Stomach (tissue), 8 donors: ENCODE measurements at regions not wholly inside any gene's neighbourhood (a gene's known extent, or its start where the extent isn't known, plus 50 kb on each side); places are given as distances from the start of the nearest gene placed in this dataset.

Experiments used
- DNase-seq, 2 donors: peaks; one replicate each; pipeline versions ENCODE4 v3.0.0 to v3.0.0-alpha.2; 2013 to 2019
- H3K27ac ChIP-seq, 5 donors: fragments of 200-600 bp in 4 of 5; sonication (generic) in 4 of 5; one replicate each; pipeline ENCODE4 v1.5.1; 2013 to 2019; ENCODE audit warnings: mild to moderate bottlenecking in 1 of 5, moderate library complexity in 1 of 5
- H3K27me3 ChIP-seq, 3 donors: fragments of 200-600 bp; sonication (generic); one replicate each; pipeline ENCODE4 v1.5.1; 2017 to 2019; ENCODE audit warnings: mixed run types in 1 of 3
- H3K36me3 ChIP-seq, 4 donors: fragments of 200-600 bp; sonication (generic); 1 replicate in 3 of 4; 2 replicates in 1 of 4; pipeline ENCODE4 v1.5.1; 2016 to 2019
- H3K4me1 ChIP-seq, 4 donors: fragments of 200-600 bp; sonication (generic); one replicate each; pipeline ENCODE4 v1.5.1; 2016 to 2019
- H3K4me3 ChIP-seq, 4 donors: fragments of 200-600 bp; sonication (generic) in 3 of 4; one replicate each; pipeline ENCODE4 v1.5.1; 2016 to 2019; ENCODE audit warnings: mild to moderate bottlenecking in 1 of 4
- H3K9me3 ChIP-seq, 4 donors: fragments of 200-600 bp; sonication (generic); one replicate each; pipeline ENCODE4 v1.5.1; 2016 to 2019
- CTCF ChIP-seq, 7 experiments: fragments of 450-650 bp in 4 of 7; fragments of 200-600 bp in 3 of 7; sonication (generic) in 3 of 7; IDR thresholded peaks; one replicate each; pipeline ENCODE4 v1.5.1; 2016 to 2019; ENCODE audit warnings: antibody characterized with exemption in 7 of 7, control low read depth in 2 of 7, mild to moderate bottlenecking in 1 of 7
- EP300 ChIP-seq: sonication (generic); formaldehyde crosslinking; IDR thresholded peaks from one replicate; pipeline ENCODE4 v1.6.1; 2017; ENCODE audit warnings: antibody characterized with exemption
- POLR2A ChIP-seq, 4 donors: fragments of 450-650 bp; IDR thresholded peaks; one replicate each; pipeline ENCODE4 v1.6.1; 2016; ENCODE audit warnings: antibody characterized with exemption in 4 of 4, control low read depth in 2 of 4, mild to moderate bottlenecking in 1 of 4, moderate library complexity in 1 of 4
- POLR2AphosphoS5 ChIP-seq, 3 donors: sonication (generic); formaldehyde crosslinking; IDR thresholded peaks; one replicate each; pipeline ENCODE4 v1.6.1; 2016; ENCODE audit warnings: antibody characterized with exemption in 3 of 3
- WGBS, 5 donors: extraction: QIAGEN DNeasy Blood & Tissue Kit in 3 of 5; methylation state at CpG; one replicate each; pipeline versions ENCODE4 v1.1.5 to v1.1.7; 2013 to 2018; 5-methylcytosine and 5-hydroxymethylcytosine counted together
- intact Hi-C: fragments of 100-400 bp; cut with DNase I; formaldehyde crosslinking; loops from one replicate; pipeline ENCODE4 v1.15.1; 2023; ENCODE audit warnings: low total_unique reads
- donor health status: healthy with polysubstance abuse.
- donor health status: Bipolar disorder and iron deficiency.
- donor health status: healthy.

- DNase-seq: no peak
- Histone ChIP-seq H3K4me1 (no peaks in the 10 kb centered on the region), H3K27ac (no peak overlapping the region), H3K9me3 (peaks cover 0 to under 1% (median 0%) of the 10 kb centered on the region in 4 donors), H3K4me3 (no peak overlapping the region), H3K27me3 (peaks cover 0 to 44% (median 4%) of the 10 kb centered on the region in 3 donors), H3K36me3 (no peaks in the 10 kb centered on the region)
- TF ChIP-seq POLR2A (IDR thresholded peaks at IDR 0.05) (no peak), EP300 (no peak), CTCF (IDR thresholded peaks at IDR 0.05) (no peak), POLR2AphosphoS5 (IDR thresholded peaks at IDR 0.05) (no peak)
- WGBS, 5 donors: 82 to 88% (median 87%) methylated on average over 8 of the region's 8 CpGs
- intact Hi-C loops: no loop called here
Measured at GRCh38 chr17:73933164-73933766, 270.2 kb upstream of the RPL38 start.

GRCh38 chr17:73933871-73934270 lies 269.6 kb upstream of the RPL38 start:
- Histone ChIP-seq H3K27me3 (peaks cover 0 to 44% (median 4%) of the 10 kb centered on the region in 3 donors), H3K4me1 (no peaks in the 10 kb centered on the region), H3K9me3 (no peaks in the 10 kb centered on the region), H3K27ac (no peak overlapping the region), H3K4me3 (no peak overlapping the region), H3K36me3 (no peaks in the 10 kb centered on the region)
- intact Hi-C loops: no loop called here
- DNase-seq: no peak
- TF ChIP-seq POLR2AphosphoS5 (IDR thresholded peaks at IDR 0.05) (no peak), EP300 (no peak), POLR2A (IDR thresholded peaks at IDR 0.05) (no peak), CTCF (IDR thresholded peaks at IDR 0.05) (no peak)

GRCh38 chr17:73934696-73935095 lies 268.8 kb upstream of the RPL38 start:
- intact Hi-C loops: no loop called here
- Histone ChIP-seq H3K9me3 (no peaks in the 10 kb centered on the region), H3K4me3 (no peak overlapping the region), H3K27ac (no peak overlapping the region), H3K4me1 (no peaks in the 10 kb centered on the region), H3K27me3 (peaks cover 0 to 44% (median 4%) of the 10 kb centered on the region in 3 donors), H3K36me3 (no peaks in the 10 kb centered on the region)
- DNase-seq: no peak
- WGBS, 5 donors: 4 to 29% (median 27%) methylated on average over 2 of the region's 2 CpGs
- TF ChIP-seq POLR2A (IDR thresholded peaks at IDR 0.05) (no peak), CTCF (IDR thresholded peaks at IDR 0.05) (no peak), POLR2AphosphoS5 (IDR thresholded peaks at IDR 0.05) (no peak), EP300 (no peak)

GRCh38 chr17:73936908-73937627 lies 266.4 kb upstream of the RPL38 start:
- Histone ChIP-seq H3K27me3 (peaks cover 0 to 42% (median 0%) of the 10 kb centered on the region in 3 donors), H3K4me3 (no peak overlapping the region), H3K9me3 (no peaks in the 10 kb centered on the region), H3K36me3 (no peaks in the 10 kb centered on the region), H3K27ac (no peak overlapping the region), H3K4me1 (no peaks in the 10 kb centered on the region)
- DNase-seq: no peak
- intact Hi-C loops: no loop called here
- TF ChIP-seq POLR2AphosphoS5 (IDR thresholded peaks at IDR 0.05): no peak
- TF ChIP-seq POLR2A (IDR thresholded peaks at IDR 0.05): no peak
- no peak for TF ChIP-seq CTCF (IDR thresholded peaks at IDR 0.05)
- TF ChIP-seq EP300: no peak
- WGBS, 5 donors: 65 to 73% (median 68%) methylated on average over 8 of the region's 8 CpGs
